WTC11 (cell line): ENCODE measurements at regions not wholly inside any gene's neighbourhood (a gene's known extent, or its start where the extent isn't known, plus 50 kb on each side); places are given as distances from the start of the nearest gene placed in this dataset.

ENCODE experiments used
- ATAC-seq: fragments of 200-7000 bp; cut with Tn5 transposase; 2 replicates; pipeline ENCODE4 v1.10.0; 2021; ENCODE audit warnings: mild to moderate bottlenecking, moderate library complexity
- CTCF ChIA-PET: fragments of 300-600 bp; sonication (Branson Sonifier 250); formaldehyde crosslinking; loops from one replicate; lab custom pipeline; 2021; ENCODE audit warnings: antibody characterized with exemption; lab: Charles Lee
- POLR2A ChIA-PET: fragments of 350-600 bp; sonication (Branson Sonifier 250); formaldehyde crosslinking; loops from one replicate; lab custom pipeline; 2021; ENCODE audit warnings: antibody characterized with exemption; lab: Charles Lee
- DNase-seq: peaks from one replicate; pipeline ENCODE4 v3.0.0; 2021; ENCODE audit warnings: low spot score
- H3K27ac Mint-ChIP-seq: 2 replicates; pipeline ENCODE4 v1.8.0; 2021; ENCODE audit warnings: mixed read lengths
- H3K27me3 Mint-ChIP-seq: 2 replicates; pipeline ENCODE4 v1.8.0; 2021; ENCODE audit warnings: low read depth, mild to moderate bottlenecking, moderate library complexity, mixed read lengths
- H3K36me3 Mint-ChIP-seq: 2 replicates; pipeline ENCODE4 v1.8.0; 2021; ENCODE audit warnings: mixed read lengths
- H3K4me1 Mint-ChIP-seq: 2 replicates; pipeline ENCODE4 v1.8.0; 2022; ENCODE audit warnings: mixed read lengths
- H3K4me3 Mint-ChIP-seq: 2 replicates; pipeline ENCODE4 v1.8.0; 2021; ENCODE audit warnings: mild to moderate bottlenecking, moderate library complexity, mixed read lengths
- H3K9me3 Mint-ChIP-seq: 2 replicates; pipeline ENCODE4 v1.8.0; 2021; ENCODE audit warnings: mixed read lengths
- ATF1 ChIP-seq: sonication (generic); formaldehyde crosslinking; IDR thresholded peaks from 2 replicates; pipeline ENCODE4 v1.8.1; 2023; ENCODE audit warnings: mild to moderate bottlenecking, moderate library complexity, missing genetic modification reagents
- GRHL2 ChIP-seq: fragments of 250-450 bp; sonication (Bioruptor Pico); IDR thresholded peaks from 2 replicates; pipeline ENCODE4 v1.8.0; 2022; ENCODE audit warnings: mild to moderate bottlenecking, moderate library complexity; ENCODE audit not compliant: insufficient replicate concordance, severe bottlenecking
- KAT7 ChIP-seq: sonication (generic); formaldehyde crosslinking; IDR thresholded peaks from 2 replicates; pipeline ENCODE4 v1.8.1; 2023; ENCODE audit warnings: missing genetic modification reagents, mild to moderate bottlenecking, borderline replicate concordance
- MXD4 ChIP-seq: fragments of 250-450 bp; sonication (Bioruptor Pico); IDR thresholded peaks from 2 replicates; pipeline ENCODE4 v1.8.0; 2021; ENCODE audit warnings: mild to moderate bottlenecking, moderate library complexity, borderline replicate concordance
- MYBL2 ChIP-seq: sonication (generic); formaldehyde crosslinking; IDR thresholded peaks from 2 replicates; pipeline ENCODE4 v1.8.1; 2023; ENCODE audit warnings: mild to moderate bottlenecking, moderate library complexity, missing genetic modification reagents
- NR1H2 ChIP-seq: sonication (generic); formaldehyde crosslinking; IDR thresholded peaks from 2 replicates; pipeline ENCODE4 v1.9.0; 2021; ENCODE audit warnings: mild to moderate bottlenecking, moderate library complexity, missing genetic modification reagents
- OVOL2 ChIP-seq: fragments of 250-450 bp; sonication (Bioruptor Pico); IDR thresholded peaks from 2 replicates; pipeline ENCODE4 v1.9.0; 2021; ENCODE audit warnings: mild to moderate bottlenecking, borderline replicate concordance
- RORB ChIP-seq: fragments of 250-450 bp; sonication (Bioruptor Pico); IDR thresholded peaks from 2 replicates; pipeline ENCODE4 v1.9.0; 2021; ENCODE audit warnings: mild to moderate bottlenecking
- SOX15 ChIP-seq: fragments of 250-450 bp; sonication (Bioruptor Pico); IDR thresholded peaks from 2 replicates; pipeline ENCODE4 v1.9.0; 2021; ENCODE audit warnings: mild to moderate bottlenecking
- SP1 ChIP-seq: sonication (generic); formaldehyde crosslinking; conservative IDR thresholded peaks from 2 replicates; pipeline ENCODE4 v1.8.1; 2022; ENCODE audit warnings: missing genetic modification reagents
- TCF7 ChIP-seq: sonication (generic); formaldehyde crosslinking; IDR thresholded peaks from 2 replicates; pipeline ENCODE4 v1.8.0; 2022; ENCODE audit warnings: mild to moderate bottlenecking, low read depth, missing genetic modification reagents, moderate library complexity
- TEAD4 ChIP-seq: sonication (generic); formaldehyde crosslinking; IDR thresholded peaks from 2 replicates; pipeline ENCODE4 v1.8.0; 2022; ENCODE audit warnings: mild to moderate bottlenecking, missing genetic modification reagents
- ZNF232 ChIP-seq: sonication (generic); formaldehyde crosslinking; IDR thresholded peaks from 2 replicates; pipeline ENCODE4 v1.8.0; 2022; ENCODE audit warnings: mild to moderate bottlenecking, missing genetic modification reagents
- ZNF263 ChIP-seq: sonication (generic); formaldehyde crosslinking; IDR thresholded peaks from 2 replicates; pipeline ENCODE4 v1.8.1; 2022; ENCODE audit warnings: low read depth, mild to moderate bottlenecking, moderate library complexity, missing genetic modification reagents
- ZNF317 ChIP-seq: sonication (generic); formaldehyde crosslinking; IDR thresholded peaks from 2 replicates; pipeline ENCODE4 v1.8.1; 2023; ENCODE audit warnings: low read depth, mild to moderate bottlenecking, moderate library complexity, missing genetic modification reagents, borderline replicate concordance
- ZNF416 ChIP-seq: fragments of 250-450 bp; sonication (Bioruptor Pico); IDR thresholded peaks from 2 replicates; pipeline ENCODE4 v1.9.0; 2021; ENCODE audit warnings: mild to moderate bottlenecking, inconsistent platforms
- ZNF423 ChIP-seq: fragments of 250-450 bp; sonication (Bioruptor Pico); IDR thresholded peaks from 2 replicates; pipeline ENCODE4 v2.1.2; 2022; ENCODE audit warnings: mild to moderate bottlenecking, moderate library complexity
- TF ChIP-seq, protein P1 (sequence below): fragments of 250-450 bp; sonication (Bioruptor Pico); conservative IDR thresholded peaks from 2 replicates; pipeline ENCODE4 v1.9.0; 2021; ENCODE audit warnings: mild to moderate bottlenecking
- TF ChIP-seq, protein P2 (sequence below): fragments of 250-450 bp; sonication (Bioruptor Pico); IDR thresholded peaks from 2 replicates; pipeline ENCODE4 v2.1.2; 2022; ENCODE audit warnings: mild to moderate bottlenecking, moderate library complexity
- TF ChIP-seq, protein P3 (sequence below): sonication (generic); formaldehyde crosslinking; IDR thresholded peaks from 2 replicates; pipeline ENCODE4 v1.8.0; 2022; ENCODE audit warnings: missing genetic modification reagents
- TF ChIP-seq, protein P4 (sequence below): sonication (generic); formaldehyde crosslinking; IDR thresholded peaks from 2 replicates; pipeline ENCODE4 v1.8.1; 2022; ENCODE audit warnings: low read depth, mild to moderate bottlenecking, moderate library complexity, missing genetic modification reagents, borderline replicate concordance

DNA sequence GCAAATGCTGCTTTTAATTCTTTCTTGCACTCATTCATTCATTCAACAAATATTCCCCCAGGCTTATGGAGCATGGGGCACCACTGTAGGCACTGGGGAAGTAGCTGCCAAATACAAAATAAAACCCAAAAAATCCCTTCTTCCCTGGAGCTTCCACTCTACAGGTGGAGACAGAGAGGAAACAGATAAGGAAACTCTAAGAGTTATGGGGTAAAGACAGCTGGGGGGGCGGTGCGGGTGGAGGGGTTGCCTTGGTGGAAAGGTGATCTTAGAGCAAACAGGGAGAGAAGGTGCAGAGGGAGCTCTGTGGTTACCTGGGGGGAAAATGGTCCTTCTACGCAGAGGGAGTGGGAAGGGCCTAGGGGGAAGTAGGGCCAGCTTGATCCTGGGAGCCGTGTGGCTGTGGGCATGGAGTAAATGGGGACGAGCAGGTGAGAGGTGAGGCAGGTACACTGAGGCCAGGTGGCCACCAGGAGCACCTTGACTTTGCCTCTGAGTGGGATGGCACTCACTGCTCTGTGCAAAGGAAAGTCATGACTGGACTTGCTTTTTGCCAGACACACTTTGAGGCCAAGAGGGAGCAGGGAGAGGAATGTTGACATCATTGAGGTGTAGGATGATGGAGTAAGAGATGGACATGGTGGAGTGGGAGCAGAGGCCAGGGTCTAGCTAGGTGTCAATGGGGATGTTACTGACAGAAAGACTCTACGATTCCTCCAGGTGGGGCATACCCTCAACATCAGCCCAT lies 152.0 kb downstream of the ETS2 start:
- Mint-ChIP-seq H3K4me1 (peaks cover 5% of the 10 kb centered on the region), H3K27ac (no peak overlapping the region)
- CTCF ChIA-PET, result interaction anchor here (0.7 to 2.5 kb wide), 2 partner anchors 38 to 179 kb away, joined by 3 to 6 read pairs; no protein-coding TSS in a partner anchor
- no peak for TF ChIP-seq MXD4 (CRISPR knock-in tag)
- TF ChIP-seq ZNF263, result no peak
- no peak for TF ChIP-seq TEAD4 (CRISPR knock-in tag)
- TF ChIP-seq NR1H2 (CRISPR knock-in tag), result no peak
- no peak for TF ChIP-seq TCF7 (CRISPR knock-in tag)
- TF ChIP-seq, protein P1, sequence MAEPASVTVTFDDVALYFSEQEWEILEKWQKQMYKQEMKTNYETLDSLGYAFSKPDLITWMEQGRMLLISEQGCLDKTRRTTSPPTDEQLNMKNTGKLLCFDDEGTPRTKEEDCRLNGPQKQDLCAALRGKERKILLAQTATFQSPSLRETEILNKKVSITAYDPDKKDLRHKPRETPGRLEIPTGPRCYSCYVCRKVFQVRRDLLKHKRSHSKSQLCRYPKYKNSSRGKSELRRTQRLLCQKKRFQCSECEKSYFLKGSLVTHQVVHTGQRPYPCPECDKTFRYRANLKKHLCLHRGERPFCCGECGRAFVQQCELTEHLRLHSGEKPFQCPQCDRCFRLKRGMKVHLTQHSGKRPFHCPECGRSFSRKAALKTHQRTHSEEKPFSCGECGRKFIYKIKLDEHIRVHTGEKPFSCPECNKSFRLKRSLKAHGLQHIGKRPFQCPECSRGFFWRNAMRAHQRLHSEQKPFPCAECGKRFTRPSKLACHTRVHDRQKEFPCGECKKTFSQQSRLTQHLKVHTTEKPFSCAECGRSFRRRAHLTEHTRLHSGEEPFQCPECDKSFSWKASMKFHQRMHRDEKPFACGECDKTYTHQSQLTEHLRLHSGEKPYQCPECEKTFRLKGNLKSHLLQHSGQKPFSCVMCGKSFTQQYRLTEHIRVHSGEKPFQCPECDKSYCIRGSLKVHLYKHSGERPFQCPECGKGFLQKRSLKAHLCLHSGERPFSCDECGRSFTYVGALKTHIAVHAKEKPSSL, result no peak
- TF ChIP-seq, protein P2, sequence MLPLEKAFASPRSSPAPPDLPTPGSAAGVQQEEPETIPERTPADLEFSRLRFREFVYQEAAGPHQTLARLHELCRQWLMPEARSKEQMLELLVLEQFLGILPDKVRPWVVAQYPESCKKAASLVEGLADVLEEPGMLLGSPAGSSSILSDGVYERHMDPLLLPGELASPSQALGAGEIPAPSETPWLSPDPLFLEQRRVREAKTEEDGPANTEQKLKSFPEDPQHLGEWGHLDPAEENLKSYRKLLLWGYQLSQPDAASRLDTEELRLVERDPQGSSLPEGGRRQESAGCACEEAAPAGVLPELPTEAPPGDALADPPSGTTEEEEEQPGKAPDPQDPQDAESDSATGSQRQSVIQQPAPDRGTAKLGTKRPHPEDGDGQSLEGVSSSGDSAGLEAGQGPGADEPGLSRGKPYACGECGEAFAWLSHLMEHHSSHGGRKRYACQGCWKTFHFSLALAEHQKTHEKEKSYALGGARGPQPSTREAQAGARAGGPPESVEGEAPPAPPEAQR, result no peak
- TF ChIP-seq ZNF317 (CRISPR knock-in tag), result no peak
- no peak for TF ChIP-seq KAT7 (CRISPR knock-in tag)
- no peak for TF ChIP-seq SOX15 (CRISPR knock-in tag)
- TF ChIP-seq, protein P3, sequence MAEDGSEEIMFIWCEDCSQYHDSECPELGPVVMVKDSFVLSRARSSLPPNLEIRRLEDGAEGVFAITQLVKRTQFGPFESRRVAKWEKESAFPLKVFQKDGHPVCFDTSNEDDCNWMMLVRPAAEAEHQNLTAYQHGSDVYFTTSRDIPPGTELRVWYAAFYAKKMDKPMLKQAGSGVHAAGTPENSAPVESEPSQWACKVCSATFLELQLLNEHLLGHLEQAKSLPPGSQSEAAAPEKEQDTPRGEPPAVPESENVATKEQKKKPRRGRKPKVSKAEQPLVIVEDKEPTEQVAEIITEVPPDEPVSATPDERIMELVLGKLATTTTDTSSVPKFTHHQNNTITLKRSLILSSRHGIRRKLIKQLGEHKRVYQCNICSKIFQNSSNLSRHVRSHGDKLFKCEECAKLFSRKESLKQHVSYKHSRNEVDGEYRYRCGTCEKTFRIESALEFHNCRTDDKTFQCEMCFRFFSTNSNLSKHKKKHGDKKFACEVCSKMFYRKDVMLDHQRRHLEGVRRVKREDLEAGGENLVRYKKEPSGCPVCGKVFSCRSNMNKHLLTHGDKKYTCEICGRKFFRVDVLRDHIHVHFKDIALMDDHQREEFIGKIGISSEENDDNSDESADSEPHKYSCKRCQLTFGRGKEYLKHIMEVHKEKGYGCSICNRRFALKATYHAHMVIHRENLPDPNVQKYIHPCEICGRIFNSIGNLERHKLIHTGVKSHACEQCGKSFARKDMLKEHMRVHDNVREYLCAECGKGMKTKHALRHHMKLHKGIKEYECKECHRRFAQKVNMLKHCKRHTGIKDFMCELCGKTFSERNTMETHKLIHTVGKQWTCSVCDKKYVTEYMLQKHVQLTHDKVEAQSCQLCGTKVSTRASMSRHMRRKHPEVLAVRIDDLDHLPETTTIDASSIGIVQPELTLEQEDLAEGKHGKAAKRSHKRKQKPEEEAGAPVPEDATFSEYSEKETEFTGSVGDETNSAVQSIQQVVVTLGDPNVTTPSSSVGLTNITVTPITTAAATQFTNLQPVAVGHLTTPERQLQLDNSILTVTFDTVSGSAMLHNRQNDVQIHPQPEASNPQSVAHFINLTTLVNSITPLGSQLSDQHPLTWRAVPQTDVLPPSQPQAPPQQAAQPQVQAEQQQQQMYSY (CRISPR knock-in tag), result no peak
- no peak for TF ChIP-seq ZNF416
- no peak for TF ChIP-seq GRHL2 (CRISPR knock-in tag)
- TF ChIP-seq, protein P4, sequence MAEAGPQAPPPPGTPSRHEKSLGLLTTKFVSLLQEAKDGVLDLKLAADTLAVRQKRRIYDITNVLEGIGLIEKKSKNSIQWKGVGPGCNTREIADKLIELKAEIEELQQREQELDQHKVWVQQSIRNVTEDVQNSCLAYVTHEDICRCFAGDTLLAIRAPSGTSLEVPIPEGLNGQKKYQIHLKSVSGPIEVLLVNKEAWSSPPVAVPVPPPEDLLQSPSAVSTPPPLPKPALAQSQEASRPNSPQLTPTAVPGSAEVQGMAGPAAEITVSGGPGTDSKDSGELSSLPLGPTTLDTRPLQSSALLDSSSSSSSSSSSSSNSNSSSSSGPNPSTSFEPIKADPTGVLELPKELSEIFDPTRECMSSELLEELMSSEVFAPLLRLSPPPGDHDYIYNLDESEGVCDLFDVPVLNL (CRISPR knock-in tag), result no peak
- TF ChIP-seq, all 79 proteins: peak for 0
- peaks cover 13% of the 10 kb centered on the region for H3K9me3 Mint-ChIP-seq
- POLR2A ChIA-PET, result no interaction called here
- H3K36me3 Mint-ChIP-seq, result peaks cover 14% of the 10 kb centered on the region
- H3K27me3 Mint-ChIP-seq, result no peaks in the 10 kb centered on the region; the same call in 1 of the 2 replicates
- no peak overlapping the region for H3K4me3 Mint-ChIP-seq
- ATAC-seq (no peak), DNase-seq (no peak)

DNA sequence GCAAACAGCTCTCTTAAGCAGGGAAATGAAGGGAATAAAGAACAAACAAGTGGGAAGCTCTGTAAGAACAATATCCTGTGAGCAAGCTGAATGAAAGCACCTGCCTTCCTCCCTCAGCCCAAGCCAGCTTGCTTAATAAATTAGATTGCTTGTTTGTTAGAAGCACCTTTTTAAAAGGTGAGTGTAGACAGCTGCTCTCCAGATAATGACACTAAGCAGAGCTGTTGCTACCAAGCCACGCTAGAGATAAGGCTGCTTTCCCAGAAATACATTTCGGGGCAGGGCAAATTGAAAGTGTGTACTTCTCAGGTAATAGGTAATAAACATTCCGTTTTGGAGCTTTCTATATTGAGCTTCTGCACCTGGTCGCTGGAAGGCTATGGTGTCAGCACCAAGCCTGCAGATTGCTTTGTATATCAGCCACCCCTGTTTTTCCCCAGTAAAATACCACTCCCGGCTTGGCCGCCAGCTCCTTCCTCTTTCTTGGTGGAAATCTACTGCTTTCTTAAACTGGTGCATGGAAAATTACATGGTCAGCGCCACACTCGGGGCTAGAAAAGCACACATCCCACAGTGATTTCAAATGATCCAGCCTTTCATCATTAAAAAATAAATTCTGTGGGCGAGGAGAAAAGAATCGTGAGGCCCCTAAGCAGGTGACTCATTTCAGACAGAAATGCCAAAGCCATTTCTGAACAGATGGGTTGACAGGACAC lies 151.3 kb downstream of the ETS2 start:
- no peak for ATAC-seq
- Mint-ChIP-seq H3K27me3 (no peaks in the 10 kb centered on the region; the same call in 1 of the 2 replicates), H3K36me3 (peaks cover 7% of the 10 kb centered on the region)
- CTCF ChIA-PET, result interaction anchor here (0.7 to 2.5 kb wide), 5 partner anchors 11 to 180 kb away, joined by 3 to 6 read pairs (median 4); no protein-coding TSS in a partner anchor
- TF ChIP-seq TCF7 (CRISPR knock-in tag) (no peak), RORB (CRISPR knock-in tag) (no peak), MXD4 (CRISPR knock-in tag) (no peak), ATF1 (CRISPR knock-in tag) (no peak), ZNF423 (CRISPR knock-in tag) (no peak), SP1 (CRISPR knock-in tag) (no peak), KAT7 (CRISPR knock-in tag) (no peak), ZNF232 (CRISPR knock-in tag) (no peak), OVOL2 (no peak), MYBL2 (CRISPR knock-in tag) (no peak)
- TF ChIP-seq, all 79 proteins: peak for 0
- Mint-ChIP-seq H3K4me1 (peaks cover 5% of the 10 kb centered on the region), H3K9me3 (peaks cover 6% of the 10 kb centered on the region), H3K4me3 (no peak overlapping the region), H3K27ac (no peak overlapping the region)
- POLR2A ChIA-PET, result interaction anchor here (0.5 kb wide), 1 partner anchor 1649 kb away, joined by 4 read pairs; no protein-coding TSS in a partner anchor
- DNase-seq, result no peak
